HEK293 (cell line): ENCODE measurements at regions not wholly inside any gene's neighbourhood (a gene's known extent, or its start where the extent isn't known, plus 50 kb on each side); places are given as distances from the start of the nearest gene placed in this dataset.
"Not testable (repeated sequence)": the region's sequence is repeated elsewhere in the genome, so short reads cannot be mapped to it uniquely, and the experiment has no call there.

Experiments
- CTCF ChIA-PET: fragments of 350-600 bp; formaldehyde crosslinking; extraction: SDS; loops from one replicate; lab custom pipeline; 2021; ENCODE audit warnings: antibody characterized with exemption; lab: Yijun Ruan, JAX
- POLR2A ChIA-PET: fragments of 300-600 bp; formaldehyde crosslinking; extraction: SDS; loops from one replicate; lab custom pipeline; 2020; ENCODE audit warnings: antibody characterized with exemption, inconsistent platforms; lab: Yijun Ruan, JAX
- H3K27ac ChIP-seq: fragments of 200-500 bp; sonication (Bioruptor generic); 2 replicates; pipeline ENCODE4 v1.5.1; 2014; ENCODE audit warnings: low read depth, low read length, control low read depth, inconsistent platforms; ENCODE audit errors: extremely low read depth
- H3K36me3 ChIP-seq, 2 experiments: fragments of 200-500 bp in 1 of 2; sonication (Bioruptor generic) in 1 of 2; 1 replicate in 1 of 2; 2 replicates in 1 of 2; pipeline ENCODE4 v1.5.1; 2014 to 2017; ENCODE audit warnings: inconsistent platforms in 2 of 2, low read length in 2 of 2; ENCODE audit not compliant: control insufficient read depth in 2 of 2, insufficient read depth in 1 of 2
- H3K4me1 ChIP-seq: fragments of 200-500 bp; sonication (Bioruptor generic); 2 replicates; pipeline ENCODE4 v1.5.1; 2014; ENCODE audit warnings: mild to moderate bottlenecking, low read length, inconsistent platforms; ENCODE audit not compliant: control insufficient read depth, insufficient read depth
- H3K4me3 ChIP-seq: 2 replicates; pipeline ENCODE4 v1.5.1; 2011; ENCODE audit warnings: low read depth, mild to moderate bottlenecking, control low read depth, low read length, moderate library complexity
- H3K9me3 ChIP-seq: fragments of 200-500 bp; sonication (Bioruptor generic); 2 replicates; pipeline ENCODE4 v1.5.1; 2014; ENCODE audit warnings: low read depth, low read length, inconsistent platforms; ENCODE audit not compliant: control insufficient read depth, insufficient read depth
- BCL11B ChIP-seq: fragments of 450-650 bp; formaldehyde crosslinking; IDR thresholded peaks from 2 replicates; pipeline ENCODE4 v1.5.1; 2016; ENCODE audit warnings: low read depth, missing biosample characterization, missing genetic modification characterization
- FEZF1 ChIP-seq: fragments of 450-650 bp; formaldehyde crosslinking; IDR thresholded peaks from 2 replicates; pipeline ENCODE4 v1.5.1; 2016; ENCODE audit warnings: missing biosample characterization, missing genetic modification characterization
- OSR2 ChIP-seq: fragments of 450-650 bp; formaldehyde crosslinking; IDR thresholded peaks from 2 replicates; pipeline ENCODE4 v1.5.1; 2016; ENCODE audit warnings: missing biosample characterization, missing genetic modification characterization
- PBX3 ChIP-seq: sonication (generic); formaldehyde crosslinking; IDR thresholded peaks from 2 replicates; pipeline ENCODE4 v1.8.1; 2022; ENCODE audit warnings: mild to moderate bottlenecking, moderate library complexity, missing genetic modification reagents
- PRDM1 ChIP-seq: fragments of 450-650 bp; formaldehyde crosslinking; IDR thresholded peaks from 2 replicates; pipeline ENCODE4; 2016; ENCODE audit warnings: missing biosample characterization, missing genetic modification characterization
- PRDM2 ChIP-seq: fragments of 450-650 bp; formaldehyde crosslinking; IDR thresholded peaks from 2 replicates; pipeline ENCODE4 v1.5.1; 2016; ENCODE audit warnings: missing biosample characterization, missing genetic modification characterization, borderline replicate concordance
- SALL2 ChIP-seq: fragments of 450-650 bp; formaldehyde crosslinking; IDR thresholded peaks from 2 replicates; pipeline ENCODE4 v1.5.0; 2017; ENCODE audit warnings: missing biosample characterization, mild to moderate bottlenecking, missing genetic modification characterization, borderline replicate concordance
- SP2 ChIP-seq: fragments of 450-650 bp; formaldehyde crosslinking; IDR thresholded peaks from 2 replicates; pipeline ENCODE4 v1.5.1; 2016; ENCODE audit warnings: missing biosample characterization, missing genetic modification characterization
- ZBTB1 ChIP-seq: fragments of 450-650 bp; formaldehyde crosslinking; IDR thresholded peaks from 2 replicates; pipeline ENCODE4 v1.5.1; 2016; ENCODE audit warnings: missing biosample characterization, missing genetic modification characterization
- ZNF169 ChIP-seq: fragments of 450-650 bp; formaldehyde crosslinking; IDR thresholded peaks from 2 replicates; pipeline ENCODE4 v1.5.1; 2016; ENCODE audit warnings: missing biosample characterization, missing genetic modification characterization
- ZNF292 ChIP-seq: fragments of 450-650 bp; formaldehyde crosslinking; IDR thresholded peaks from 2 replicates; pipeline ENCODE4 v1.5.1; 2016; ENCODE audit warnings: low read depth, missing biosample characterization, missing genetic modification characterization, borderline replicate concordance
- ZNF302 ChIP-seq: fragments of 450-650 bp; formaldehyde crosslinking; IDR thresholded peaks from 2 replicates; pipeline ENCODE4 v1.5.1; 2016; ENCODE audit warnings: missing biosample characterization, missing genetic modification characterization, low read depth
- ZNF350 ChIP-seq: fragments of 450-650 bp; formaldehyde crosslinking; IDR thresholded peaks from 2 replicates; pipeline ENCODE4 v1.5.0; 2017; ENCODE audit warnings: missing biosample characterization, mild to moderate bottlenecking, missing genetic modification characterization
- ZNF416 ChIP-seq: fragments of 450-650 bp; formaldehyde crosslinking; IDR thresholded peaks from 2 replicates; pipeline ENCODE4 v1.5.1; 2016; ENCODE audit warnings: missing biosample characterization, missing genetic modification characterization
- ZNF510 ChIP-seq: fragments of 450-650 bp; formaldehyde crosslinking; IDR thresholded peaks from 2 replicates; pipeline ENCODE4 v1.5.1; 2018; ENCODE audit warnings: mild to moderate bottlenecking, missing genetic modification characterization, missing biosample characterization; ENCODE audit not compliant: insufficient replicate concordance
- ZNF580 ChIP-seq: fragments of 450-650 bp; formaldehyde crosslinking; IDR thresholded peaks from 2 replicates; pipeline ENCODE4 v1.5.1; 2016; ENCODE audit warnings: missing biosample characterization, missing genetic modification characterization
- ZNF658 ChIP-seq: fragments of 450-650 bp; formaldehyde crosslinking; IDR thresholded peaks from 2 replicates; pipeline ENCODE4; 2016; ENCODE audit warnings: missing biosample characterization, missing genetic modification characterization
- ZNF660 ChIP-seq: fragments of 450-650 bp; IDR thresholded peaks from 2 replicates; pipeline ENCODE4 v1.5.1; 2018; ENCODE audit warnings: missing biosample characterization, mild to moderate bottlenecking, missing genetic modification characterization
- ZNF670 ChIP-seq: fragments of 450-650 bp; formaldehyde crosslinking; IDR thresholded peaks from 2 replicates; pipeline ENCODE4 v1.5.1; 2016; ENCODE audit warnings: missing biosample characterization, missing genetic modification characterization, low read depth
- ZNF692 ChIP-seq: fragments of 450-650 bp; formaldehyde crosslinking; IDR thresholded peaks from 2 replicates; pipeline ENCODE4 v1.5.1; 2016; ENCODE audit warnings: missing biosample characterization, missing genetic modification characterization
- ZNF792 ChIP-seq: fragments of 450-650 bp; formaldehyde crosslinking; IDR thresholded peaks from 2 replicates; pipeline ENCODE4 v1.5.1; 2016; ENCODE audit warnings: missing biosample characterization, missing genetic modification characterization
- ZSCAN16 ChIP-seq: fragments of 450-650 bp; formaldehyde crosslinking; IDR thresholded peaks from 2 replicates; pipeline ENCODE4 v1.5.1; 2016; ENCODE audit warnings: missing biosample characterization, missing genetic modification characterization

- Histone ChIP-seq H3K4me3 (no peak overlapping the region), H3K9me3 (no peaks in the 10 kb centered on the region), H3K36me3 (no peaks in the 10 kb centered on the region), H3K4me1 (no peaks in the 10 kb centered on the region), H3K27ac (no peak overlapping the region)
- ChIA-PET CTCF (no interaction called here), POLR2A (no interaction called here)
- TF ChIP-seq ZNF670 (tag by site-specific recombination) (no peak), ZSCAN16 (tag by site-specific recombination) (no peak), ZNF792 (tag by site-specific recombination) (no peak)
These were observed 616.4 kb downstream of the CDH8 start for GRCh38 chr16:61419791-61420190.

- H3K4me3 ChIP-seq, H3K9me3 ChIP-seq, CTCF ChIA-PET, H3K4me1 ChIP-seq, POLR2A ChIA-PET, H3K36me3 ChIP-seq, H3K27ac ChIP-seq: not testable (repeated sequence)
- peak; percentile 99 for TF ChIP-seq PRDM1 (tag by site-specific recombination)
These were observed 617.4 kb downstream of the CDH8 start for GRCh38 chr16:61418802-61419201.

GRCh38 chr16:61415126-61415525 is 621.1 kb downstream of the CDH8 start:
- POLR2A ChIA-PET, result no interaction called here
- no peaks in the 10 kb centered on the region for H3K36me3 ChIP-seq
- CTCF ChIA-PET, result interaction anchor here (0.5 to 0.7 kb wide), 2 partner anchors 418 to 1468 kb away, joined by 3 to 5 read pairs; no protein-coding TSS in a partner anchor
- H3K4me3 ChIP-seq, result no peak overlapping the region
- H3K4me1 ChIP-seq, result no peaks in the 10 kb centered on the region
- H3K9me3 ChIP-seq, result no peaks in the 10 kb centered on the region
- no peak overlapping the region for H3K27ac ChIP-seq
- TF ChIP-seq PBX3 (no peak), SALL2 (no peak), ZNF302 (tag by site-specific recombination) (no peak), ZBTB1 (tag by site-specific recombination) (no peak), ZNF658 (tag by site-specific recombination) (no peak), ZNF169 (tag by site-specific recombination) (no peak), ZNF580 (tag by site-specific recombination) (no peak), SP2 (no peak), FEZF1 (no peak), ZNF350 (no peak), OSR2 (no peak), ZNF292 (tag by site-specific recombination) (no peak), ZNF692 (tag by site-specific recombination) (no peak), PRDM2 (no peak), ZNF416 (tag by site-specific recombination) (no peak), ZNF510 (tag by site-specific recombination) (no peak), BCL11B (tag by site-specific recombination) (no peak), ZNF792 (tag by site-specific recombination) (no peak), ZNF660 (no peak)
